ENCODE measurements at regions not wholly inside any gene's neighbourhood (a gene's known extent, or its start where the extent isn't known, plus 50 kb on each side); places are given as distances from the start of the nearest gene placed in this dataset.

- TF ChIP-seq, protein P1, sequence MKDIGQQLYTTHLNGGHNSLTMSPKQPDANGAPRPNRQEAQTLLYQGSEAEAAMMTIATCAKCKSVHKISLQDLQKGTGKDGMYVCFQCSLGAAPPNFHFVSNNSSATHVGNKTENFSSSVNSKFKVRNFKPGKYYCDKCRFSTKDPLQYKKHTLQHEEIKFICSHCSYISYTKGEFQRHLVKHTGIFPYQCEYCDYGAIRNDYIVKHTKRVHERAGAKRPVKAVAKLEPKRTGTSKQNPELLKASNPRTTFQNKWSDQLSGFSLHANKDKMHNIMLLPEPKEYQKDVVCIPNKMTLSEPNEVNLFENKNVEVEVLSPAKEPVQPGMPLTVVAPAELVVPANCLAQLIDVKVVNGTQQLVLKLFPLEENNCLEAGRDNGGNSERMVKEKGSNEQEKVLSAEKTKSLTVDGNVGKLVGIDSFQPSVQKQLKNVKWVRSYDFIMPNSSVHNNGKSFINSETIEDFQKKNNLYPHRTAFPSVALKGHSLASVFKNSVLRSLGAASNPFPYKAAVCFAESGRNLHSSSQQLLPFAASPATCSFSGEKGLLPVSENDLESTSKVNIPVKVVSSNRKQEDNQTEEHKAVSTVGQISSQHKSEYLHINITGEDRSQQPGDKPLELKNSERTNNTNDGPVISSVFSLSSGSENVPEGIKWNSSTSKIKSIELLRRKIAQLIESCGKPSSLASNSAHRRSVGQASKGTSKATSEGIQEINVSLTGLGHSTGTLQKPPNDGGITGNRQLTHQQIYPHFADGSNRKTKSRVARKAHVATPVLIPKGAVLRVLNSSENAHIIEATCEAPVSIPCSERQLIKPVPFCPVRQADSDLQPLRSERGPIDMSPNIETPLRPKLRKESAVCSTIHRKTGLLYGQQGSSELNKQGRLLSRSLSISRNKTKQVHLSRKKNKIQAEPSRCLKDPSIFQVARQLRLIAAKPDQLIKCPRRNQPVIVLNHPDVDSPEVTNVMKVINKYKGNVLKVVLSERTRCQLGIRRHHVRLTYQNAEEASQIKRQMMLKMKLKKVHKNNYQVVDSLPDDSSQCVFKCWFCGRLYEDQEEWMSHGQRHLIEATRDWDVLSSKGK (CRISPR knock-in tag; IDR thresholded peaks at IDR 0.05): no peak
- no peak for TF ChIP-seq ZC3H11A (IDR thresholded peaks at IDR 0.05; ENCODE audit: low read depth, low read length)
- no peak for TF ChIP-seq RBM15 (IDR thresholded peaks at IDR 0.05; ENCODE audit: insufficient read depth, low read length)
- no peak for TF ChIP-seq ESRRB (CRISPR knock-in tag; IDR thresholded peaks at IDR 0.05; ENCODE audit: borderline replicate concordance)
- TF ChIP-seq GTF2A2 (tag; IDR thresholded peaks at IDR 0.05): no peak
- TF ChIP-seq DDX20 (tag; IDR thresholded peaks at IDR 0.05; ENCODE audit: low read depth): no peak
- TF ChIP-seq NFE2L1 (tag; IDR thresholded peaks at IDR 0.05; ENCODE audit: borderline replicate concordance, low read depth): no peak
Observed at GRCh38 chr7:123393623-123394022, 140.8 kb downstream of the IQUB start (continued).

- TF ChIP-seq ZNF253 (CRISPR knock-in tag; conservative IDR thresholded peaks at IDR 0.05): no peak
- TF ChIP-seq MXD1 (CRISPR knock-in tag; IDR thresholded peaks at IDR 0.05; ENCODE audit: borderline replicate concordance, poor library complexity, severe bottlenecking): no peak
- TF ChIP-seq PTRF (tag; IDR thresholded peaks at IDR 0.05): no peak
- no peak for TF ChIP-seq ZNF695 (CRISPR knock-in tag; IDR thresholded peaks at IDR 0.05)
- no peak for TF ChIP-seq ATF3 (IDR thresholded peaks at IDR 0.05)
- TF ChIP-seq ATF3 (CRISPR knock-in tag; conservative IDR thresholded peaks at IDR 0.05): no peak
- TF ChIP-seq BRD9 (IDR thresholded peaks at IDR 0.05; ENCODE audit: low read depth, partially characterized antibody): no peak
- TF ChIP-seq XRCC3 (IDR thresholded peaks at IDR 0.05): no peak
- no peak for TF ChIP-seq HES1 (IDR thresholded peaks at IDR 0.05; ENCODE audit: low read depth)
- TF ChIP-seq IFI16 (CRISPR knock-in tag; IDR thresholded peaks at IDR 0.05): no peak
- Histone ChIP-seq H3K4me1 (replicated peaks in 1 of 2; ENCODE audit: control insufficient read depth in 2 of 2, insufficient read depth in 2 of 2, low read length in 2 of 2) (no peaks in the 10 kb centered on the region), H3K27ac (ENCODE audit: extremely low read depth, low read depth, low read length) (no peak overlapping the region), H3K9me1 (ENCODE audit: control insufficient read depth, insufficient read depth, low read length) (no peaks in the 10 kb centered on the region), H3K36me3 (ENCODE audit: control insufficient read depth, insufficient read depth, low read length) (no peaks in the 10 kb centered on the region), H3K9ac (ENCODE audit: insufficient read depth in 1 of 2, low read depth in 2 of 2, low read length in 2 of 2) (no peak overlapping the region), H2AFZ (ENCODE audit: low read depth, low read length) (no peak overlapping the region), H3K9me3 (replicated peaks; ENCODE audit: control insufficient read depth, insufficient read depth, low read depth, low read length) (no peaks in the 10 kb centered on the region), H3K27me3 (ENCODE audit: control insufficient read depth in 2 of 2, insufficient read depth in 2 of 2, low read length in 2 of 2) (no peaks in the 10 kb centered on the region), H4K20me1 (replicated peaks; ENCODE audit: control insufficient read depth, insufficient read depth, low read length) (no peaks in the 10 kb centered on the region), H3K4me2 (ENCODE audit: insufficient read depth, low read length) (no peak overlapping the region), H3K4me3 (no peak overlapping the region), H3K79me2 (ENCODE audit: control insufficient read depth, insufficient read depth, low read length) (no peaks in the 10 kb centered on the region)
- CTCF ChIA-PET (ENCODE audit: low intra/inter-chr PET ratio): no interaction called here
- intact Hi-C loops (cut with micrococcal nuclease): no loop called here
- 4% methylated on average over 1 of the region's 1 CpG for WGBS (ENCODE audit: insufficient coverage, low coverage, missing lambda C conversion rate)
- POLR2A ChIA-PET: no interaction called here
- ATAC-seq (no peak), FAIRE-seq (no peak), DNase-seq (ENCODE audit: extremely low read depth in 1 of 4, low spot score in 3 of 4) (no peak)
- no TSS peak for BruUV-seq (replicated peaks)
- in situ Hi-C loops (cut with MboI): no loop called here
Observed at GRCh38 chr7:123372368-123372767, 162.0 kb downstream of the IQUB start.
